Hepatocyte (in vitro differentiated cells): ENCODE measurements at regions not wholly inside any gene's neighbourhood (a gene's known extent, or its start where the extent isn't known, plus 50 kb on each side); places are given as distances from the start of the nearest gene placed in this dataset.

Experiments used
- DNase-seq: peaks from one replicate; pipeline ENCODE4 v3.0.0-alpha.2; 2016; ENCODE audit warnings: low spot score
- H2AFZ ChIP-seq: fragments of 200-600 bp; sonication (generic); 2 replicates; pipeline ENCODE4 v1.6.0; 2016; ENCODE audit warnings: antibody characterized with exemption, mild to moderate bottlenecking
- H3K27ac ChIP-seq: fragments of 200-600 bp; sonication (generic); 2 replicates; pipeline ENCODE4 v1.5.1; 2016; ENCODE audit warnings: mild to moderate bottlenecking
- H3K27me3 ChIP-seq: fragments of 200-600 bp; sonication (generic); 2 replicates; pipeline ENCODE4 v1.6.1; 2016
- H3K36me3 ChIP-seq: fragments of 200-600 bp; sonication (generic); replicated peaks from 2 replicates; pipeline ENCODE4 v1.5.1; 2016; ENCODE audit warnings: low read depth; ENCODE audit not compliant: insufficient read depth
- H3K4me1 ChIP-seq: fragments of 200-600 bp; sonication (generic); 2 replicates; pipeline ENCODE4 v1.5.1; 2016; ENCODE audit warnings: mild to moderate bottlenecking, moderate library complexity; ENCODE audit not compliant: insufficient read depth
- H3K4me2 ChIP-seq: fragments of 200-600 bp; sonication (generic); 2 replicates; pipeline ENCODE4 v1.6.0; 2016
- H3K4me3 ChIP-seq: fragments of 200-600 bp; sonication (generic); 2 replicates; pipeline ENCODE4 v1.5.1; 2016; ENCODE audit warnings: mild to moderate bottlenecking
- H3K79me2 ChIP-seq: fragments of 200-600 bp; sonication (generic); 2 replicates; pipeline ENCODE4 v1.6.0; 2017; ENCODE audit warnings: mild to moderate bottlenecking
- H3K9me2 ChIP-seq: fragments of 200-600 bp; sonication (generic); replicated peaks from 2 replicates; pipeline ENCODE4 v1.6.0; 2017; ENCODE audit warnings: mild to moderate bottlenecking; ENCODE audit not compliant: insufficient read depth
- H3K9me3 ChIP-seq: fragments of 200-600 bp; sonication (generic); 2 replicates; pipeline ENCODE4 v1.5.1; 2016; ENCODE audit warnings: low read depth, mild to moderate bottlenecking
- H4K20me1 ChIP-seq: fragments of 200-600 bp; sonication (generic); 2 replicates; pipeline ENCODE4 v1.6.0; 2016; ENCODE audit warnings: mild to moderate bottlenecking; ENCODE audit not compliant: insufficient read depth, poor library complexity, severe bottlenecking
- EZH2 ChIP-seq: fragments of 200-600 bp; sonication (generic); IDR thresholded peaks from 2 replicates; pipeline ENCODE4 v1.6.1; 2016; ENCODE audit warnings: antibody characterized with exemption, mild to moderate bottlenecking, borderline replicate concordance
- EZH2phosphoT487 ChIP-seq: fragments of 200-600 bp; sonication (generic); IDR thresholded peaks from one replicate; pipeline ENCODE4 v1.6.1; 2018; ENCODE audit warnings: antibody characterized with exemption, mild to moderate bottlenecking, low read depth, moderate library complexity; ENCODE audit not compliant: unreplicated experiment, severe bottlenecking
- WGBS: methylation state at CpG from one replicate; pipeline ENCODE4 v1.1.6; 2016; ENCODE audit warnings: low lambda C conversion rate; ENCODE audit errors: missing lambda C conversion rate; 5-methylcytosine and 5-hydroxymethylcytosine counted together
- TF ChIP-seq, protein P1 (sequence below): fragments of 200-600 bp; sonication (generic); IDR thresholded peaks from 2 replicates; pipeline ENCODE4 v1.5.1; 2016; ENCODE audit warnings: antibody characterized with exemption, mild to moderate bottlenecking; ENCODE audit not compliant: poor library complexity

DNA sequence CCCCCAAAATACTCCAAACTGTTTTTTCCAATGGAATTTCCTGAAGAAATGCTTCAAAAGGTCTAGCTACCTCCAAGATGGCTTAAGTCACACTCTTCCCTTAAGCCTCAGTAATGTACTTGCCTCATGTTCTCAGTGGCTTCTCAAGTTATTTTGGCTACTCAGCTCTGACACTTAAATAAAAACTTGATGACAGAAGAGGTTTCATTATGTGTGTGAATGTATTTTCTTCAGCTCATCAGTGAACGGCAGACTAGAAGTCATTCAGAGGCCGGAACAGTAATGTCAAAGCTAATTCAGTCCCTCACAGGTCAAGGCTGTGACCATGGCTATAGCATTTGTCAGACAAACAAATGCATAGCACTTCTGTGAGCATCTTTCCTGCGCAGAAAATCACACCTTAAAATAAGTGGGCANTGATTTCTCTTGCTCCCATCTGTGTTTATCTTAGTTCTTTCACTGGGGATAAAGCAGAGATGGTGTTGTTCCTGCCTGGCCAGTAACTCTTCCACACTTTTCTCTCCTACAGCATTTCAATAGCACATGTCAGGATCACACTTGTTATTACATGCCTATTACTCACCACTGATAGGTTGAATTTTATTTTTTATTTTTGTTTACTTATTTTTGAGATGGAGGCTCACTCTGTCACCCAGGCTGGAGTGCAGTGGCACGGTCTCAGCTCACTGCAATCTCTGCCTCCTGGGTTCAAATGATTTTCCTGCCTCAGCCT, 68.5 kb upstream of the PLCL2 start:
- WGBS, result 92% methylated on average over 4 of the region's 4 CpGs
- no peak for DNase-seq
- no peaks in the 10 kb centered on the region for H3K9me3 ChIP-seq
- no peaks in the 10 kb centered on the region for H3K4me1 ChIP-seq
- H3K9me2 ChIP-seq, result no peaks in the 10 kb centered on the region
- H3K79me2 ChIP-seq, result no peaks in the 10 kb centered on the region
- no peak overlapping the region for H3K27ac ChIP-seq
- TF ChIP-seq, protein P1, sequence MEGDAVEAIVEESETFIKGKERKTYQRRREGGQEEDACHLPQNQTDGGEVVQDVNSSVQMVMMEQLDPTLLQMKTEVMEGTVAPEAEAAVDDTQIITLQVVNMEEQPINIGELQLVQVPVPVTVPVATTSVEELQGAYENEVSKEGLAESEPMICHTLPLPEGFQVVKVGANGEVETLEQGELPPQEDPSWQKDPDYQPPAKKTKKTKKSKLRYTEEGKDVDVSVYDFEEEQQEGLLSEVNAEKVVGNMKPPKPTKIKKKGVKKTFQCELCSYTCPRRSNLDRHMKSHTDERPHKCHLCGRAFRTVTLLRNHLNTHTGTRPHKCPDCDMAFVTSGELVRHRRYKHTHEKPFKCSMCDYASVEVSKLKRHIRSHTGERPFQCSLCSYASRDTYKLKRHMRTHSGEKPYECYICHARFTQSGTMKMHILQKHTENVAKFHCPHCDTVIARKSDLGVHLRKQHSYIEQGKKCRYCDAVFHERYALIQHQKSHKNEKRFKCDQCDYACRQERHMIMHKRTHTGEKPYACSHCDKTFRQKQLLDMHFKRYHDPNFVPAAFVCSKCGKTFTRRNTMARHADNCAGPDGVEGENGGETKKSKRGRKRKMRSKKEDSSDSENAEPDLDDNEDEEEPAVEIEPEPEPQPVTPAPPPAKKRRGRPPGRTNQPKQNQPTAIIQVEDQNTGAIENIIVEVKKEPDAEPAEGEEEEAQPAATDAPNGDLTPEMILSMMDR, result no peak
- TF ChIP-seq EZH2 (no peak), EZH2phosphoT487 (no peak)
- H4K20me1 ChIP-seq, result no peaks in the 10 kb centered on the region
- no peak overlapping the region for H2AFZ ChIP-seq
- no peaks in the 10 kb centered on the region for H3K27me3 ChIP-seq
- no peak overlapping the region for H3K4me2 ChIP-seq
- H3K36me3 ChIP-seq, result no peaks in the 10 kb centered on the region
- no peak overlapping the region for H3K4me3 ChIP-seq

DNA sequence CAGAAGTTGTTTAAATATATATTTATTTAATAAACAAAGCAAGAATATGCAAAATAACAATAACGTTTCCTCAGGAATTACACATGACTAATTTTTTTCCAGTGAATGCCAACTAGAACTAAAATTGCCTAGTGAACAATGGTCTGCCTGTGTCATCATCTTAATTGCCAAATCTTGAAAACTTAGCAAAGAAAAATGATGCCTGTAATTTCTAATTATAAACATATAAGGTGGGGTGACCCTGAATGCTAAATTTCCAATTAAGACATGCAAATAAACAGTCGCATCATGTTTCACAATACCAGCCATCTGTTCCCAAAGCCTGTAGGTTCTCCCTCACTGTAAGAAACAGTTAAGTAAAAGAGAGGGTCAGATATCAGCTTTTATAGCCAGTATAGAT, 67.6 kb upstream of the PLCL2 start:
- Histone ChIP-seq H2AFZ (no peak overlapping the region), H3K4me1 (no peaks in the 10 kb centered on the region), H3K4me3 (no peak overlapping the region), H3K27ac (no peak overlapping the region), H4K20me1 (no peaks in the 10 kb centered on the region), H3K79me2 (no peaks in the 10 kb centered on the region), H3K4me2 (no peak overlapping the region), H3K27me3 (no peaks in the 10 kb centered on the region), H3K36me3 (no peaks in the 10 kb centered on the region), H3K9me3 (no peaks in the 10 kb centered on the region), H3K9me2 (no peaks in the 10 kb centered on the region)
- DNase-seq, result no peak
- no peak for TF ChIP-seq EZH2phosphoT487
- TF ChIP-seq, protein P1, result no peak
- TF ChIP-seq EZH2, result no peak
- 76% methylated on average over 2 of the region's 2 CpGs for WGBS

DNA sequence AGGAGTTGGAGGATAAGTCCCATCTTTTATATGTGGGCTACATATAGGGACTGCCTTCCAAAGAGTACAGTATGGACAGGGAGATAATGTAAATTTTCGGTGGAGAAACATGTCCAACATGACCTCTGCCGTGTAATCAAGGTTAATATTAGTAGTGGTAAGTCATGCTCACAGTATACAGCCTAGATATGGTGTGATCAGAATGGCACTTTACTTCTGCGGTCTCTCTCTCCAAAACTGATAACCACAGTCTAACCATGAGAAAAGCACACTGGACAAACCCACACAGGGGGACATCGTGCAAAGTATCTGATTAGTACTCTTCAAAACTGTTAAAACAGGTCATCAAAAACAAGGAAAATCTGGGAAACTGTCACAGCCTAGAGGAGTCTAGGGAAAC, 66.6 kb upstream of the PLCL2 start:
- WGBS, result 90% methylated on average over 4 of the region's 4 CpGs
- H3K36me3 ChIP-seq, result no peaks in the 10 kb centered on the region
- no peaks in the 10 kb centered on the region for H4K20me1 ChIP-seq
- H3K79me2 ChIP-seq, result no peaks in the 10 kb centered on the region
- H3K9me2 ChIP-seq, result no peaks in the 10 kb centered on the region
- no peak overlapping the region for H2AFZ ChIP-seq
- H3K9me3 ChIP-seq, result no peaks in the 10 kb centered on the region
- DNase-seq, result no peak
- no peak overlapping the region for H3K27ac ChIP-seq
- TF ChIP-seq EZH2phosphoT487, result no peak
- TF ChIP-seq, protein P1, result no peak
- no peak for TF ChIP-seq EZH2
- no peaks in the 10 kb centered on the region for H3K4me1 ChIP-seq
- no peaks in the 10 kb centered on the region for H3K27me3 ChIP-seq
- no peak overlapping the region for H3K4me3 ChIP-seq
- H3K4me2 ChIP-seq, result no peak overlapping the region

DNA sequence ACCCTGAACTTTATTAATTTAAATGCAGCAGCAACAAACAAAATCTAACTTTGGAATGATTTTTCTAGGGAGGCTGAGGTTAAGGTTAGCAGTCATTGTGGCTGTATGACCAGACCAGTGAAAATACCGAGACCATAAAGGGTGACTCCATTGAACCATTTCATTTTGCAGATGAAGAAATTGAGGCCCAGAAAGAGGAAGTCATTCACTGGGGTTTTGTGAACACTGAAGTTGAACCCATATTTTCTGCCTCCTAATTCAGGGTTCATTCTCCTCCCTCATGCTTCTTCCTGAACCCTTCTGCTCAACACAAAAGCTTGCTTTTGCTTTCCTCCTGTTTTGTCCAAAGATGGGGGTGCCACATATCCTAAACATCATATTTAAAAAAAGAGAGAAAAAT, 65.8 kb upstream of the PLCL2 start:
- Histone ChIP-seq H3K27ac (no peak overlapping the region), H3K36me3 (no peaks in the 10 kb centered on the region), H3K27me3 (no peaks in the 10 kb centered on the region), H2AFZ (no peak overlapping the region), H3K4me3 (no peak overlapping the region), H3K4me1 (no peaks in the 10 kb centered on the region), H3K79me2 (no peaks in the 10 kb centered on the region), H4K20me1 (no peaks in the 10 kb centered on the region), H3K9me2 (no peaks in the 10 kb centered on the region), H3K4me2 (no peak overlapping the region), H3K9me3 (no peaks in the 10 kb centered on the region)
- 93% methylated on average over 1 of the region's 1 CpG for WGBS
- TF ChIP-seq EZH2phosphoT487 (no peak), EZH2 (no peak)
- TF ChIP-seq, protein P1, result no peak
- DNase-seq, result no peak
